Panc1 (cell line): ENCODE measurements at regions not wholly inside any gene's neighbourhood (a gene's known extent, or its start where the extent isn't known, plus 50 kb on each side); places are given as distances from the start of the nearest gene placed in this dataset.

Source experiments
- ATAC-seq: fragments of 200-7000 bp; cut with Tn5 transposase; 2 replicates; pipeline ENCODE4 v1.9.1; 2020; ENCODE audit warnings: mild to moderate bottlenecking, moderate library complexity
- BruUV-seq: library from RNA; stranded (reverse); fragments of 400-500 nt; replicated peaks from 2 replicates; lab custom pipeline; 2021; lab: Mats Ljungman, UMichigan
- CTCF ChIA-PET: fragments of 300-600 bp; sonication (Branson Sonifier 250); formaldehyde crosslinking; loops from one replicate; lab custom pipeline; 2022; ENCODE audit warnings: antibody characterized with exemption; lab: Charles Lee
- POLR2A ChIA-PET: fragments of 300-600 bp; sonication (Branson Sonifier 250); formaldehyde crosslinking; loops from one replicate; lab custom pipeline; 2022; ENCODE audit warnings: antibody characterized with exemption; lab: Charles Lee
- DNase-seq: peaks from one replicate; pipeline ENCODE4 v3.0.0-alpha.2; 2010; ENCODE audit warnings: low read depth, low spot score
- H3K27ac ChIP-seq: 2 replicates; pipeline ENCODE4 v1.5.1; 2011; ENCODE audit warnings: mild to moderate bottlenecking, low read length, inconsistent platforms
- H3K27me3 ChIP-seq: fragments of 200-500 bp; sonication (Bioruptor generic); 2 replicates; pipeline ENCODE4 v1.6.0; 2014; ENCODE audit warnings: low read length, inconsistent platforms; ENCODE audit not compliant: control insufficient read depth, insufficient read depth
- H3K36me3 ChIP-seq: fragments of 200-500 bp; sonication (Bioruptor generic); 2 replicates; pipeline ENCODE4 v1.5.1; 2014; ENCODE audit warnings: inconsistent platforms, mild to moderate bottlenecking, low read length, moderate library complexity; ENCODE audit not compliant: control insufficient read depth, insufficient read depth
- H3K4me1 ChIP-seq: 2 replicates; pipeline ENCODE4 v1.5.1; 2011; ENCODE audit warnings: inconsistent platforms, mild to moderate bottlenecking, low read length, moderate library complexity; ENCODE audit not compliant: control insufficient read depth, insufficient read depth
- H3K4me3 ChIP-seq, 2 experiments: 2 replicates each; pipeline ENCODE4 v1.5.1; 2011 to 2012; ENCODE audit warnings: low read depth in 2 of 2, low read length in 2 of 2, mild to moderate bottlenecking in 2 of 2, inconsistent platforms in 1 of 2, moderate library complexity in 1 of 2
- H3K9me3 ChIP-seq: fragments of 200-500 bp; sonication (Bioruptor generic); 2 replicates; pipeline ENCODE4 v1.5.1; 2014; ENCODE audit warnings: low read depth, mild to moderate bottlenecking, inconsistent platforms, low read length, moderate library complexity; ENCODE audit not compliant: control insufficient read depth, insufficient read depth
- POLR2AphosphoS5 ChIP-seq: IDR thresholded peaks from 2 replicates; pipeline ENCODE4 v1.6.1; 2012; ENCODE audit warnings: mild to moderate bottlenecking, low read depth, low read length, moderate library complexity
- SIN3A ChIP-seq: IDR thresholded peaks from 2 replicates; pipeline ENCODE4 v1.6.1; 2012; ENCODE audit warnings: low read depth, mild to moderate bottlenecking, low read length, moderate library complexity, borderline replicate concordance; ENCODE audit not compliant: insufficient read depth
- TCF7L2 ChIP-seq: IDR thresholded peaks from 2 replicates; pipeline ENCODE4 v1.6.1; 2011; ENCODE audit warnings: mild to moderate bottlenecking, low read depth, low read length, inconsistent platforms
- in situ Hi-C: cut with HindIII; loops from 2 replicates; pipeline ENCODE4 v1.10.0; 2016; ENCODE audit warnings: low sequenced_read_pairs, low pct_unique_long_range_greater_than_20kb
- intact Hi-C: fragments of 100-400 bp; cut with micrococcal nuclease; formaldehyde crosslinking; loops from one replicate; pipeline ENCODE4 v1.10.0; 2022; ENCODE audit not compliant: unreplicated experiment
- TF ChIP-seq, protein P1 (sequence below), 2 experiments: IDR thresholded peaks; 2 replicates each; pipeline ENCODE4 v1.6.1; 2011 to 2012; ENCODE audit warnings: low read depth in 2 of 2, control low read depth in 1 of 2, low read length in 1 of 2, mild to moderate bottlenecking in 1 of 2, moderate library complexity in 1 of 2; ENCODE audit not compliant: insufficient read depth in 1 of 2
- TF ChIP-seq, protein P2 (sequence below): fragments of 450-650 bp; IDR thresholded peaks from 2 replicates; pipeline ENCODE4 v1.5.1; 2017; ENCODE audit warnings: mild to moderate bottlenecking

DNA sequence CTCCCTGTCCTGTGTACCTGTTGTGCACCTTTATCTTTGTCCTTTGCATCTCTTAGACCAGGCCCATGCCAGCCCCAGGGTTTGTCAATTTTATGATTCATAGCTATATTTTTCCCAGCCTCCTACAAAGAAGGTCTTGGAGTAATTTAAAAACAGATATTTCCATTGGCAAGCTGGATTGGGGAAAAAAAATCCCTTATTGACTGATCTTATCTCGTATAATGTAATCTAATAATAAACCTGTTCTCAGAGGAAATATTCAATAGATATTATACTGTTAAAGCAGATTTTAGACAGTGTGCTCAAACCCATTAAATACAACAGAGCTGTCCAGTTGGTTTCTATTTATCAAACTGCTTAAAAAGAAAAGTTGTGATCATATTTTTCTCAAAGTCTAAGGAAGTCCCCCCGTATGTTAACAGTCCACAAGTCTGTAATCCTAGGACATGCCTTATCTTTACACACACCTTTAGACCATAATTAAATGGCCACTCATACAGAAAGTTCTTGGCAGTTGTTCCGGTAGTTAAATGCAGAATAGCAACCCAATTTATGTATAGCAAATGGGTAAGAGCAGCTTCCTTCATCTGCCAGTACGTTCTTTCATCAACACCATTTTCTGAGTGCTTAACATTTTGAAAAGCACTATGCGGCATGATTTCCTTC is 700.9 kb upstream of the NR2F2 start:
- no TSS peak for BruUV-seq
- in situ Hi-C loops = no loop called here
- Histone ChIP-seq H3K27me3 (no peaks in the 10 kb centered on the region), H3K4me3 (no peak overlapping the region), H3K36me3 (no peaks in the 10 kb centered on the region), H3K27ac (no peak overlapping the region), H3K4me1 (no peaks in the 10 kb centered on the region), H3K9me3 (no peaks in the 10 kb centered on the region)
- ChIA-PET POLR2A (no interaction called here), CTCF (no interaction called here)
- TF ChIP-seq POLR2AphosphoS5 (no peak), TCF7L2 (no peak), SIN3A (no peak)
- TF ChIP-seq, protein P1, sequence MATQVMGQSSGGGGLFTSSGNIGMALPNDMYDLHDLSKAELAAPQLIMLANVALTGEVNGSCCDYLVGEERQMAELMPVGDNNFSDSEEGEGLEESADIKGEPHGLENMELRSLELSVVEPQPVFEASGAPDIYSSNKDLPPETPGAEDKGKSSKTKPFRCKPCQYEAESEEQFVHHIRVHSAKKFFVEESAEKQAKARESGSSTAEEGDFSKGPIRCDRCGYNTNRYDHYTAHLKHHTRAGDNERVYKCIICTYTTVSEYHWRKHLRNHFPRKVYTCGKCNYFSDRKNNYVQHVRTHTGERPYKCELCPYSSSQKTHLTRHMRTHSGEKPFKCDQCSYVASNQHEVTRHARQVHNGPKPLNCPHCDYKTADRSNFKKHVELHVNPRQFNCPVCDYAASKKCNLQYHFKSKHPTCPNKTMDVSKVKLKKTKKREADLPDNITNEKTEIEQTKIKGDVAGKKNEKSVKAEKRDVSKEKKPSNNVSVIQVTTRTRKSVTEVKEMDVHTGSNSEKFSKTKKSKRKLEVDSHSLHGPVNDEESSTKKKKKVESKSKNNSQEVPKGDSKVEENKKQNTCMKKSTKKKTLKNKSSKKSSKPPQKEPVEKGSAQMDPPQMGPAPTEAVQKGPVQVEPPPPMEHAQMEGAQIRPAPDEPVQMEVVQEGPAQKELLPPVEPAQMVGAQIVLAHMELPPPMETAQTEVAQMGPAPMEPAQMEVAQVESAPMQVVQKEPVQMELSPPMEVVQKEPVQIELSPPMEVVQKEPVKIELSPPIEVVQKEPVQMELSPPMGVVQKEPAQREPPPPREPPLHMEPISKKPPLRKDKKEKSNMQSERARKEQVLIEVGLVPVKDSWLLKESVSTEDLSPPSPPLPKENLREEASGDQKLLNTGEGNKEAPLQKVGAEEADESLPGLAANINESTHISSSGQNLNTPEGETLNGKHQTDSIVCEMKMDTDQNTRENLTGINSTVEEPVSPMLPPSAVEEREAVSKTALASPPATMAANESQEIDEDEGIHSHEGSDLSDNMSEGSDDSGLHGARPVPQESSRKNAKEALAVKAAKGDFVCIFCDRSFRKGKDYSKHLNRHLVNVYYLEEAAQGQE (IDR thresholded peaks at IDR 0.05; ENCODE audit: insufficient read depth in 1 of 2, low read depth in 2 of 2, low read length in 1 of 2) = no peak
- TF ChIP-seq, protein P2, sequence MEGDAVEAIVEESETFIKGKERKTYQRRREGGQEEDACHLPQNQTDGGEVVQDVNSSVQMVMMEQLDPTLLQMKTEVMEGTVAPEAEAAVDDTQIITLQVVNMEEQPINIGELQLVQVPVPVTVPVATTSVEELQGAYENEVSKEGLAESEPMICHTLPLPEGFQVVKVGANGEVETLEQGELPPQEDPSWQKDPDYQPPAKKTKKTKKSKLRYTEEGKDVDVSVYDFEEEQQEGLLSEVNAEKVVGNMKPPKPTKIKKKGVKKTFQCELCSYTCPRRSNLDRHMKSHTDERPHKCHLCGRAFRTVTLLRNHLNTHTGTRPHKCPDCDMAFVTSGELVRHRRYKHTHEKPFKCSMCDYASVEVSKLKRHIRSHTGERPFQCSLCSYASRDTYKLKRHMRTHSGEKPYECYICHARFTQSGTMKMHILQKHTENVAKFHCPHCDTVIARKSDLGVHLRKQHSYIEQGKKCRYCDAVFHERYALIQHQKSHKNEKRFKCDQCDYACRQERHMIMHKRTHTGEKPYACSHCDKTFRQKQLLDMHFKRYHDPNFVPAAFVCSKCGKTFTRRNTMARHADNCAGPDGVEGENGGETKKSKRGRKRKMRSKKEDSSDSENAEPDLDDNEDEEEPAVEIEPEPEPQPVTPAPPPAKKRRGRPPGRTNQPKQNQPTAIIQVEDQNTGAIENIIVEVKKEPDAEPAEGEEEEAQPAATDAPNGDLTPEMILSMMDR = no peak
- DNase-seq (no peak), ATAC-seq (no peak)
- intact Hi-C loops = no loop called here

DNA sequence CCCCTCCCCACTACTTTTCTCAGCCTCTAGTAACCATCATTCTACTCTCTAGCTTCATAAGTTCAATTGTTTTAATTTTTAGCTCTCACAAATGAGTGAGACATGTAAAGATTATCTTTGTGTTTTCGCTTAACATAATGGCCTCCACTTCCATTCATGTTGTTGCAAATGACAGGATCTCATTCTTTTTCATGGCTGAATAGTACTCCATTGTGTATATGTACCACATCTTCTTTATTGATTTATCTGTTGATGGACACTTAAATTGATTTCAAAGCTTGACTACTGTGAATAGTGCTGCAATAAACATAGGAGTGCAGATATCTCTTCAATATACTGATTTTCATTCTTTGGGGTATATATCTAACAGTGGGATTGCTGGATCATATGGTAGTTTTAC is 699.8 kb upstream of the NR2F2 start:
- Histone ChIP-seq H3K9me3 (no peaks in the 10 kb centered on the region), H3K4me3 (no peak overlapping the region), H3K27me3 (no peaks in the 10 kb centered on the region), H3K4me1 (no peaks in the 10 kb centered on the region), H3K27ac (no peak overlapping the region), H3K36me3 (no peaks in the 10 kb centered on the region)
- TF ChIP-seq, protein P1 (IDR thresholded peaks at IDR 0.05; ENCODE audit: insufficient read depth in 1 of 2, low read depth in 2 of 2, low read length in 1 of 2) = no peak
- no peak for TF ChIP-seq SIN3A
- no peak for TF ChIP-seq POLR2AphosphoS5
- TF ChIP-seq TCF7L2 = no peak
- TF ChIP-seq, protein P2 = no peak
- no TSS peak for BruUV-seq
- intact Hi-C loops = no loop called here
- DNase-seq (no peak), ATAC-seq (no peak)
- in situ Hi-C loops = no loop called here
- CTCF ChIA-PET = no interaction called here
- POLR2A ChIA-PET = no interaction called here
